Caco-2 (cell line): ENCODE measurements at regions not wholly inside any gene's neighbourhood (a gene's known extent, or its start where the extent isn't known, plus 50 kb on each side); places are given as distances from the start of the nearest gene placed in this dataset.

Source experiments
- BruUV-seq: library from RNA; stranded (reverse); fragments of 400-500 nt; replicated peaks from 2 replicates; lab custom pipeline; 2021; lab: Mats Ljungman, UMichigan
- CTCF ChIA-PET: fragments of 300-600 bp; sonication (Branson Sonifier 250); formaldehyde crosslinking; loops from one replicate; lab custom pipeline; 2022; ENCODE audit warnings: antibody characterized with exemption; lab: Charles Lee
- POLR2A ChIA-PET: fragments of 300-600 bp; sonication (Branson Sonifier 250); formaldehyde crosslinking; loops from one replicate; lab custom pipeline; 2022; ENCODE audit warnings: antibody characterized with exemption; lab: Charles Lee
- DNase-seq, 2 experiments: peaks; one replicate each; pipeline versions ENCODE4 v3.0.0 to v3.0.0-alpha.2; 2020 to 2022
- H3K27me3 ChIP-seq: replicated peaks from 2 replicates; pipeline ENCODE4 v1.6.0; 2011; ENCODE audit warnings: low read length; ENCODE audit not compliant: control insufficient read depth, insufficient read depth
- H3K36me3 ChIP-seq: 2 replicates; pipeline ENCODE4 v1.5.1; 2011; ENCODE audit warnings: low read length; ENCODE audit not compliant: control insufficient read depth, insufficient read depth
- H3K4me1 ChIP-seq: fragments of 250-450 bp; sonication (Bioruptor Pico); 2 replicates; pipeline ENCODE4 v1.5.1; 2020; ENCODE audit warnings: mild to moderate bottlenecking
- H3K4me3 ChIP-seq: 2 replicates; pipeline ENCODE4 v1.5.1; 2011; ENCODE audit warnings: low read depth, mild to moderate bottlenecking, control low read depth, low read length
- H3K9me3 ChIP-seq: fragments of 250-450 bp; sonication (Bioruptor Pico); 2 replicates; pipeline ENCODE4 v1.5.1; 2020; ENCODE audit warnings: mild to moderate bottlenecking, moderate library complexity
- H3K27ac Mint-ChIP-seq: one replicate; pipeline ENCODE4 v1.8.0; 2022; ENCODE audit warnings: mixed read lengths; ENCODE audit not compliant: unreplicated experiment
- H3K27me3 Mint-ChIP-seq: one replicate; pipeline ENCODE4 v1.8.0; 2022; ENCODE audit warnings: mixed read lengths; ENCODE audit not compliant: insufficient read depth, unreplicated experiment
- H3K36me3 Mint-ChIP-seq: one replicate; pipeline ENCODE4 v1.8.0; 2022; ENCODE audit warnings: mild to moderate bottlenecking, mixed read lengths; ENCODE audit not compliant: insufficient read depth, unreplicated experiment
- H3K4me1 Mint-ChIP-seq: one replicate; pipeline ENCODE4 v1.8.0; 2022; ENCODE audit warnings: low read depth, mixed read lengths; ENCODE audit not compliant: unreplicated experiment
- H3K4me3 Mint-ChIP-seq: one replicate; pipeline ENCODE4 v1.8.0; 2022; ENCODE audit warnings: mild to moderate bottlenecking, moderate library complexity, mixed read lengths; ENCODE audit not compliant: unreplicated experiment
- H3K9me3 Mint-ChIP-seq: one replicate; pipeline ENCODE4 v1.8.0; 2022; ENCODE audit warnings: mixed read lengths; ENCODE audit not compliant: unreplicated experiment
- intact Hi-C: fragments of 100-400 bp; cut with micrococcal nuclease; formaldehyde crosslinking; loops from one replicate; pipeline ENCODE4 v1.10.0; 2022; ENCODE audit not compliant: unreplicated experiment
- TF ChIP-seq, protein P1 (sequence below), 2 experiments: fragments of 200-600 bp in 1 of 2; IDR thresholded peaks; 1 replicate in 1 of 2; 2 replicates in 1 of 2; pipeline versions ENCODE4 v1.5.1 to v1.8.0; 2011 to 2022; ENCODE audit warnings: antibody characterized with exemption in 1 of 2, control low read depth in 1 of 2, inconsistent platforms in 1 of 2, low read depth in 1 of 2, low read length in 1 of 2, mild to moderate bottlenecking in 1 of 2, moderate library complexity in 1 of 2; ENCODE audit not compliant: insufficient read depth in 1 of 2, severe bottlenecking in 1 of 2, unreplicated experiment in 1 of 2

DNA sequence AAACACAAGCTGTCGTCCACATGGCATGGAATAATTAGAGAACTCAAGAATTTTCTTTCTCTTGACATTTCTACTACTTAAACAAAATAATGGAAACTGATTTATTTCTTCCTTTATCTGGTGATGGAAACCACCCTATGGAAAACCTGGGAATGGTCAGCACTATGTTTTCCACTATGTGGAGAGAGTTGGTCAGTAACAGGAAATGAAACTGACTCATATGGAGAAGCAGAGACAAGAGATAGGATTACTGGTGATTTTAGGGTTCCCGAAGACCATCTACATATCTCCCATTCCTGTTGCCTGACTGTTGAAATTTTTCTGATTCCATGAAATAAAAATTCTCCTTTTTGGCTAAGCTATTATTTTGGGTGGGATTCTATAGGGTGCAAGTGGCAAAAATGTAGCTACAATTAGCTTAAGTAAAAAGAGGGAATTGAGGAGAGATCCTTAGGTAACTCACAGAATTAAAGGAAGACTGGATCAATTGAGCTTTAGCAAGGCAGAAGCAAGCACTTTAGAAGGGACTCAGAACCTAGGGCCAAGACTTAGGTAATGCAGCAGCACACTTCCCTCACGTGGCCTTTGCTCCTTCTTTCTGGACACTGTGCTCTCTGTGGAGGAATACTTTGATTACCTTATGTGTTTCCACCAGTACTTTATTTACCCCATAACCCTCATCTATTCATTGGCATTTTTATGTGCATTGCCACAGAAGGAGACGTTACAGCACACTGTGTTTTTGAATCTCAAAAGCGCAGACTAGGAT, 89.6 kb downstream of the LEPR start:
- TF ChIP-seq, protein P1, sequence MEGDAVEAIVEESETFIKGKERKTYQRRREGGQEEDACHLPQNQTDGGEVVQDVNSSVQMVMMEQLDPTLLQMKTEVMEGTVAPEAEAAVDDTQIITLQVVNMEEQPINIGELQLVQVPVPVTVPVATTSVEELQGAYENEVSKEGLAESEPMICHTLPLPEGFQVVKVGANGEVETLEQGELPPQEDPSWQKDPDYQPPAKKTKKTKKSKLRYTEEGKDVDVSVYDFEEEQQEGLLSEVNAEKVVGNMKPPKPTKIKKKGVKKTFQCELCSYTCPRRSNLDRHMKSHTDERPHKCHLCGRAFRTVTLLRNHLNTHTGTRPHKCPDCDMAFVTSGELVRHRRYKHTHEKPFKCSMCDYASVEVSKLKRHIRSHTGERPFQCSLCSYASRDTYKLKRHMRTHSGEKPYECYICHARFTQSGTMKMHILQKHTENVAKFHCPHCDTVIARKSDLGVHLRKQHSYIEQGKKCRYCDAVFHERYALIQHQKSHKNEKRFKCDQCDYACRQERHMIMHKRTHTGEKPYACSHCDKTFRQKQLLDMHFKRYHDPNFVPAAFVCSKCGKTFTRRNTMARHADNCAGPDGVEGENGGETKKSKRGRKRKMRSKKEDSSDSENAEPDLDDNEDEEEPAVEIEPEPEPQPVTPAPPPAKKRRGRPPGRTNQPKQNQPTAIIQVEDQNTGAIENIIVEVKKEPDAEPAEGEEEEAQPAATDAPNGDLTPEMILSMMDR (IDR thresholded peaks at IDR 0.05; ENCODE audit: insufficient read depth in 1 of 2, low read depth in 1 of 2, low read length in 1 of 2, severe bottlenecking in 1 of 2, unreplicated experiment in 1 of 2): no peak
- Mint-ChIP-seq H3K27ac (no peak overlapping the region), H3K4me3 (no peak overlapping the region), H3K9me3 (no peaks in the 10 kb centered on the region), H3K27me3 (no peaks in the 10 kb centered on the region), H3K36me3 (no peaks in the 10 kb centered on the region), H3K4me1 (no peaks in the 10 kb centered on the region)
- Histone ChIP-seq H3K9me3 (no peaks in the 10 kb centered on the region), H3K36me3 (no peaks in the 10 kb centered on the region), H3K27me3 (no peaks in the 10 kb centered on the region), H3K4me3 (no peak overlapping the region), H3K4me1 (no peaks in the 10 kb centered on the region)
- POLR2A ChIA-PET: no interaction called here
- CTCF ChIA-PET: no interaction called here
- BruUV-seq: no TSS peak
- DNase-seq: no peak
- intact Hi-C loops: no loop called here

DNA sequence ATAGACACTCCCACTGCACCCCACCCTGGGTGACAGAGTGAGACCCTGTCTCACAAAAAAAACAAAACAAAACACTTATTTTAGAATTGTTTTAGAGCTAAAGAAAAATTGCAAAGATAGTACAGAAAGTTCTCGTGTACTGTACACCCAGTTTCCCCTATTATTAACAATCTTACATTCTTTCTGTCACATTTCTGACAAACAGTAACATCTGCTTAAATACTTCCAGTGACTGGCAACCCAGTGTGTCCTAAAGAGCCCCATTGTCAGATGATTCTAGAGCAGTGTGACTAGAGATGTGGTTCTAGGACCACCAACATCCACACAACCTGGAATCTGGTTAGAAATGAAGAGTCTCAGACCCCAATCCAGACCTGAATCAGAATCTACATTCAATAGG, 90.5 kb downstream of the LEPR start:
- TF ChIP-seq, protein P1 (IDR thresholded peaks at IDR 0.05; ENCODE audit: insufficient read depth in 1 of 2, low read depth in 1 of 2, low read length in 1 of 2, severe bottlenecking in 1 of 2, unreplicated experiment in 1 of 2): no peak
- H3K9me3 Mint-ChIP-seq: no peaks in the 10 kb centered on the region
- H3K4me1 Mint-ChIP-seq: no peaks in the 10 kb centered on the region

DNA sequence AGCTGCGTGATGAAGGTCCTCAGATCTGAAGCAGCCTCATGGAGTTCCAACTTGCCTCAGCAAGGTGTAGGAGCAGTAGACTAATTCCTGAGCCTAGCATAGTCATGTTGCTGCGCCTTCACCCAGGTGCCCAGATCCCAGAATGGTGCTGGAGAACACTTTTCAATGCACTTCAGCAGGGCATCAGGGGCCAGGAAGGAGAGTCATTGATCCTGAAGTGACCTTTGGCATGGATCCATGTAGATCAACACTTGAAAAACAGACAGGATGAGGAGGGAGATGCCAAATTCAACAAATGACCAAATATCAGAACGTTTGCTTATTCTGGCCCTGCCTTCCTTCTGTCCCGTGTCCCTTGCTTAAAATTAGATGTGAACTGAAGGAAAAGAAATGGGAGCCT, 91.9 kb downstream of the LEPR start:
- ChIA-PET POLR2A (no interaction called here), CTCF (no interaction called here)
- no peaks in the 10 kb centered on the region for H3K4me1 Mint-ChIP-seq
- H3K36me3 Mint-ChIP-seq: no peaks in the 10 kb centered on the region
- no peaks in the 10 kb centered on the region for H3K27me3 ChIP-seq
- no peaks in the 10 kb centered on the region for H3K36me3 ChIP-seq
- intact Hi-C loops: no loop called here
- no peak overlapping the region for H3K27ac Mint-ChIP-seq
- no peaks in the 10 kb centered on the region for H3K27me3 Mint-ChIP-seq
- H3K9me3 ChIP-seq: no peaks in the 10 kb centered on the region
- no peaks in the 10 kb centered on the region for H3K9me3 Mint-ChIP-seq
- no TSS peak for BruUV-seq
- no peak overlapping the region for H3K4me3 ChIP-seq
- H3K4me1 ChIP-seq: no peaks in the 10 kb centered on the region
- DNase-seq: no peak
- TF ChIP-seq, protein P1 (IDR thresholded peaks at IDR 0.05; ENCODE audit: insufficient read depth in 1 of 2, low read depth in 1 of 2, low read length in 1 of 2, severe bottlenecking in 1 of 2, unreplicated experiment in 1 of 2): no peak
- no peak overlapping the region for H3K4me3 Mint-ChIP-seq

More for the DNA sequence above, 90.5 kb downstream of the LEPR start:
- Mint-ChIP-seq H3K4me3 (no peak overlapping the region), H3K36me3 (no peaks in the 10 kb centered on the region), H3K27ac (no peak overlapping the region), H3K27me3 (no peaks in the 10 kb centered on the region)
- Histone ChIP-seq H3K4me3 (no peak overlapping the region), H3K27me3 (no peaks in the 10 kb centered on the region), H3K36me3 (no peaks in the 10 kb centered on the region), H3K9me3 (no peaks in the 10 kb centered on the region), H3K4me1 (no peaks in the 10 kb centered on the region)
- BruUV-seq: no TSS peak
- ChIA-PET CTCF (no interaction called here), POLR2A (no interaction called here)
- intact Hi-C loops: no loop called here
- DNase-seq: no peak
